Spleen (tissue), 7 donors: ENCODE measurements at regions not wholly inside any gene's neighbourhood (a gene's known extent, or its start where the extent isn't known, plus 50 kb on each side); places are given as distances from the start of the nearest gene placed in this dataset.

Experiments used
- POLR2A ChIP-seq, 3 donors: fragments of 450-650 bp; IDR thresholded peaks; one replicate each; pipeline ENCODE4 v1.5.1; 2017; ENCODE audit warnings: antibody characterized with exemption in 3 of 3, mild to moderate bottlenecking in 1 of 3
- POLR2AphosphoS5 ChIP-seq, 3 donors: sonication (generic); formaldehyde crosslinking; IDR thresholded peaks; one replicate each; pipeline ENCODE4 v1.5.1; 2017; ENCODE audit warnings: antibody characterized with exemption in 3 of 3
- TF ChIP-seq, protein P1 (sequence below), 11 experiments: fragments of 200-600 bp in 7 of 11; fragments of 450-650 bp in 4 of 11; sonication (generic) in 4 of 11; IDR thresholded peaks in 8 of 11; conservative IDR thresholded peaks in 3 of 11; 1 replicate in 7 of 11; 2 replicates in 4 of 11; pipeline versions ENCODE4 v1.4.0 to v1.8.0; 2016 to 2021; ENCODE audit warnings: antibody characterized with exemption in 11 of 11, inconsistent platforms in 4 of 11, mild to moderate bottlenecking in 1 of 11
- donor health status: DM: no; HTN: no; CAD: no; lungs with moderate emphysema.
- donor health status: DM: no; HTN: no; CAD: no.
- donor health status: DM: no; HTN: no; CAD: no.

DNA sequence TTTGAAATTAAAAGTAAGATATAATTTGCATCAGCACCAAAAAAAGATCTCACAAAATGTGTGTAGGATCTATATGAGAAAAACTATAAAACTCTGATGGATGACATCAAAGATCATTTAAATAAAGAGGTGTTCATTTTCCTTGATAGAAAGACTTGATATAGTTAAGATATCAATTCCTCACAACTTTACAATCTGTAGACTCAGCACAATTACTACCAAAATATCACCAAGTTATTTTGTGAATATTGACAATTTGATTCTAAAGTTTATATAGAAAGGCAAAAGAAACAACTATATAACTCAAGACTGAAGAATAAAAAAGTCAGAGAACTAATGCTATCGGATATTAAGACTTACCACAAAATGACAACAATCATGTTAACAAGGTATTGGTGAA, 638.9 kb downstream of the HS3ST4 start:
- TF ChIP-seq POLR2A (IDR thresholded peaks at IDR 0.05), result no peak
- TF ChIP-seq, protein P1, sequence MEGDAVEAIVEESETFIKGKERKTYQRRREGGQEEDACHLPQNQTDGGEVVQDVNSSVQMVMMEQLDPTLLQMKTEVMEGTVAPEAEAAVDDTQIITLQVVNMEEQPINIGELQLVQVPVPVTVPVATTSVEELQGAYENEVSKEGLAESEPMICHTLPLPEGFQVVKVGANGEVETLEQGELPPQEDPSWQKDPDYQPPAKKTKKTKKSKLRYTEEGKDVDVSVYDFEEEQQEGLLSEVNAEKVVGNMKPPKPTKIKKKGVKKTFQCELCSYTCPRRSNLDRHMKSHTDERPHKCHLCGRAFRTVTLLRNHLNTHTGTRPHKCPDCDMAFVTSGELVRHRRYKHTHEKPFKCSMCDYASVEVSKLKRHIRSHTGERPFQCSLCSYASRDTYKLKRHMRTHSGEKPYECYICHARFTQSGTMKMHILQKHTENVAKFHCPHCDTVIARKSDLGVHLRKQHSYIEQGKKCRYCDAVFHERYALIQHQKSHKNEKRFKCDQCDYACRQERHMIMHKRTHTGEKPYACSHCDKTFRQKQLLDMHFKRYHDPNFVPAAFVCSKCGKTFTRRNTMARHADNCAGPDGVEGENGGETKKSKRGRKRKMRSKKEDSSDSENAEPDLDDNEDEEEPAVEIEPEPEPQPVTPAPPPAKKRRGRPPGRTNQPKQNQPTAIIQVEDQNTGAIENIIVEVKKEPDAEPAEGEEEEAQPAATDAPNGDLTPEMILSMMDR (IDR thresholded peaks at IDR 0.05 in 8 of 11, conservative IDR thresholded peaks at IDR 0.05 in 3 of 11), result no peak
- TF ChIP-seq POLR2AphosphoS5 (IDR thresholded peaks at IDR 0.05), result no peak
